GM11168 (cell line): ENCODE measurements at regions not wholly inside any gene's neighbourhood (a gene's known extent, or its start where the extent isn't known, plus 50 kb on each side); places are given as distances from the start of the nearest gene placed in this dataset.

Experiments used
- in situ Hi-C: fragments of 300-500 bp; cut with MboI; formaldehyde crosslinking; loops from one replicate; pipeline ENCODE4 v1.12.0; 2022; ENCODE audit warnings: low sequenced_read_pairs; ENCODE audit not compliant: unreplicated experiment

DNA sequence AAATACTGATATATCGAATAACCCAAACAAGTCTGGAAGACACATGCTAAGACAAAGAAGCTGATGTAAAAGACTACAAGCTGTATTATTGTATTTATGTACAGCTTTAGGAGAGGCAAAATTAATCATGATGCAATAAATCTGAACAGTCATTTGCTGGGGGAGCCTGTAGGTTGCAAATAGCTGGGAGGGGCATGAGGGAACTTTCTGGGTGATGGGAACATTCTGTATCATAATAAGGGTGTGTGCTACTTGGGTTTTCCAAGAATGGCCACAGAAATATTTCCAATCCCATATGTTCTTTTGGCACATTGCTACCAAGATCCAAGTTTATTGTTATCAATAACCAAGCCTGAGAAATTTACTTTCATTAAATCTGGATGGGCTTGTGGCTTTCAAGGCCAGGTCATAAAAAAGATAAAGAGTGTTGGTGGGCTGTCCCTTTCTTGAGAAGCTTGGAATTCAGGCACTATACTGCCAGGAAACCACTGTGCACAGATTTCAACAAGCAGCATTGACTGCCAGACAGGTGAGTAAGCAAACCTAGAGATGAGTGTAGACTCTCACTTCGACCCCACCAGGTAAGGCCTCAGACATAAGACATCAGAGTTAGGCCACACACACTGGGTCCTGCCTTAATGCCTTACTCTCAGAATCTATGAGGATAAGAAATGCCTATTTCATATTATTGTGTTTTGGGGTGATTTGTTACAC is 629.7 kb upstream of the FZD8 start:
- in situ Hi-C loops = no loop called here

- in situ Hi-C loops = no loop called here
These were observed 627.1 kb upstream of the FZD8 start for GRCh38 chr10:36269222-36269621.

DNA sequence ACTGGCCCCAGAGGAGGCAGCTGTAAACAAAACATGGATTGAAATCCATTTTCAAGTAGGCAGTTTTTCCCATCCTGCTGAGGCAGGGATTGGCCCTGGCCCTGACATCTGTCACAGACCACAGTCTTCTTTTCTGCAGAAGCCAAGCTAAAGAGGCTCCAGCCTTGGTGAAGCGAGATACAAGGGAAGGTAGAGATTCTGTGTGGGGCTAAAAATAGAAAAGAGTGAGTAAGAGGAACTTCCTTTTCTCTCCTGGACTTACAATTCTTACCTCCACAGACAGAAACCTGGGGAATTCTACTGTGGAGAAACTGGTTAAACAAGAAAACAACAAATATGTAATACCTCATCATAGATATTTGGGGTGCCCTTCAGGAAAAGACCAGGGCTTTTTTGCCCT is 624.8 kb upstream of the FZD8 start:
- in situ Hi-C loops = no loop called here

- in situ Hi-C loops = no loop called here
These were observed 623.6 kb upstream of the FZD8 start for GRCh38 chr10:36265741-36266140.

- in situ Hi-C loops = no loop called here
These were observed 621.8 kb upstream of the FZD8 start for GRCh38 chr10:36263871-36264270.

DNA sequence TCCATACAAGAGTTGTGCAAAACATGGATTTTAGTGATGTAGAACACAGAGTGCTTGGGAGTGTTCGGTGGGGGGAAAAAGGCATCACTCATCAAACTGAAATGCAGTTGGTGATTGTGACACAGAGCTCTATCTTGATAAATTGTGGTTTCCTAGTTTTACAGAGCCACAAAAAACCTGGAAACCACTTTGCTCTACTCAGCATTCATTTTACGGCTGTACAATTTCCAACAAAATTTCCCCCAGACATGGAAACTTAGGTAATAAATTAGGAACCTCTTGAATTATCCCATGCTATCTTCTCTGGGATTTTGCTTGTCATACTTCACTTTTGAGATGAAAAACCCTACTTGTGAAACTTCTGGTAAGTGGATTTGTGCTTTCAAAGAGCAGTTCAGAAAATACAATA is 614.9 kb upstream of the FZD8 start:
- in situ Hi-C loops = no loop called here

DNA sequence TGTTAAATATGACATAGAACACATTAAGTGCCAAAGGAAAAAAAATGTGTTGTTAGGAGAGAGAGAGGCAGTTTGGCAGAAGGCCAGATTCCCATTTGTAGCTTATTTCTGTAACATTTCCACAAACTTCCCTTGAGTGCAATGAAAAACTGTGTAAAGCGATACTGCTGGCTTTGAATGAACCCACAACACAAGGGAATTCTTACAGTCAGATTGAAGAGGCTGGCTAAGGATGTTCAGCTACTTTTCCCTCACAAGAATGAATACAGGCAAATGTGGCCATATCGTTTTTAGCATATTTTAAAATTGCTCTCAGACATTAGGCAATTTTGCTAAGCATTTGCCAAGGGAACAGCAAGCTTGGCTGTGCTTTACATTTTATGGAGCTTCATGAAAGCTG is 614.1 kb upstream of the FZD8 start:
- in situ Hi-C loops = no loop called here

DNA sequence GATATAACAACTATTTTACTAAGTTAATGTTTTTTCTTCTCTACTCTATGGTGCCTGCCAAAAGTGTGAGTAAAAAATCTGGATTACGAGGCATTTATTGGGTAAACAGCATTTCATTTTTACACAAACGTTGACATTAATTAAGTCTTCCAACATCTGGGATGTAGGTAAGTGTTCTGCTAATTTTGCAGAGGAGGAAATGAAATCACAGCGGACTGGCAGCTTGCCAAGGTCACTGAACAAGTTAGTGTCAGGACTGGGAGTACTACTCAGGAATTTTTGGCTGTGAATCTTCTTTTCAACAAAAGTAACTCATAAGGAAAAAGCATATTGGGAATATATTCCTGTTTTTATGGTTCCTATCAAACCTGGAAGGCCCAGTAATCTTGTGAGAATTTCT is 612.1 kb upstream of the FZD8 start:
- in situ Hi-C loops = no loop called here

GRCh38 chr10:36253731-36254130 is 611.6 kb upstream of the FZD8 start:
- in situ Hi-C loops = no loop called here

- in situ Hi-C loops = no loop called here
These were observed 609.0 kb upstream of the FZD8 start for GRCh38 chr10:36251068-36251467.

DNA sequence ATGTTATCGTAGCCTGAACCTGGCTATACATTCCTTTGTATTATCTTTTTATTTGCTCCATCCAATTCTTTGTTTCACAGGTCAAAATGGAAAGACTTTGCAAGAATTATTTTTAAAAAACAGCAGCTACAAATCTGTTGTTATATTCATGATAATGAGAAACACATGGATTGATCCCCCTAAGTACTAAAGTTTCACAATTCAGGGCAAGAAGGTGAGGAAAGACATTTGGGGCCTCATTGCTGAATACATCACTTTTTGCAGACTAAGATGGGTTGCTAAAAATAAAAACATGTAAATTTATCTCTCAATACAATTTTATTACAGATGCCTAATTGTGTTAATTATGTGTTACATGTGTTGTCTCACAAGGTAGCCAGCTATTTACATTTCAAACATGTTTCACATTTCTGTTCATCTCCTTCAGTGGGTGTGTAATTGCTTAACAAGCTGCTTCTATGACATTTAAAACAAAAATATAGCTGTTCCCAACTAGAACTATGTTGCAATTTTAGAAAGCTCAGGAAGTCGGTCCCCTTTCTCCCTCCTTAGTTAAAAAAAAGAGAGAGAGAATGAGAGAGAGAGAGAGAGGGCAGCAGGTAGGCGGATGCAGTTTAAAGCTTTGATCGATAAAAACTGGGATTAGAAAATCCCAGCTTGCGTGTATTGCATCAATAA is 606.3 kb upstream of the FZD8 start:
- in situ Hi-C loops = no loop called here

GRCh38 chr10:36247478-36247877 is 605.4 kb upstream of the FZD8 start:
- in situ Hi-C loops = no loop called here

GRCh38 chr10:36236931-36237330 is 594.8 kb upstream of the FZD8 start:
- in situ Hi-C loops = no loop called here

DNA sequence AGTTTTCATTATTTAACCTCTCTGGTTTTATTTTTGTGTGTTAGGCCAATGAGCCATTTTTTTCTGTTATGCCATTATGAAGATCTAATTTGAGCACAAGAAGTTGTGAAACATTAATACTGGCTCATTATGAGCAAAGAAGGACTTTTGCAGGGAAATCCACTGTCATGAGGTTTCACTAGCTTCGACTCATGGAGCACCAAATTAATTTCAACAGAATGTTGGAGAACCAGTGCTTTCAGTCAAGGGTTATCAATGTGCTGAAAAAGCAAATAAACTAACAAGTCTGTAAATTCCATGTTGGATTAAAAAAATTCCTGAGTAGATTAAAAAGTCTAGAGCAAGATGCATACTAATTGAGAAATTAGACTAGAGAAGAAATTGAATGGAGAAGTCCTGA is 594.2 kb upstream of the FZD8 start:
- in situ Hi-C loops = no loop called here

DNA sequence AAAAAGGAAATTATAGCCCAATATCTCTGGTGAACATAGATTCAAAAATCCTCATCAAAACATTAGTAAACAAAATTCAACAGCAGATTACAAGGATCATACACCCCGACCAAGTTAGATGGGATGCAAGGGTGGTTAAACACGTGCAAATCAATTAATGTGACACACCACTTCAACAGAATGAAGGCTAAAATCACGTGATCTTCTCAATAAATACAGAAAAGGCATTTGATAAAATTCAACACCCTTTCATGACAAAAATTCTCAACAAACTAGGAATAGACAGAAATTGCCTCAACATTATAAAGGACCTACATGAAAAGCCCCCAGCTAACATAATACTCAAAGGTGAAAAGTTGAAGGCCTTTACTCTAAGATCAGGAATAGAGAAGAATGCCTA is 590.8 kb upstream of the FZD8 start:
- in situ Hi-C loops = no loop called here

GRCh38 chr10:36224431-36224985 is 582.4 kb upstream of the FZD8 start:
- in situ Hi-C loops = no loop called here

GRCh38 chr10:36221101-36221500 is 579.0 kb upstream of the FZD8 start:
- in situ Hi-C loops = no loop called here

DNA sequence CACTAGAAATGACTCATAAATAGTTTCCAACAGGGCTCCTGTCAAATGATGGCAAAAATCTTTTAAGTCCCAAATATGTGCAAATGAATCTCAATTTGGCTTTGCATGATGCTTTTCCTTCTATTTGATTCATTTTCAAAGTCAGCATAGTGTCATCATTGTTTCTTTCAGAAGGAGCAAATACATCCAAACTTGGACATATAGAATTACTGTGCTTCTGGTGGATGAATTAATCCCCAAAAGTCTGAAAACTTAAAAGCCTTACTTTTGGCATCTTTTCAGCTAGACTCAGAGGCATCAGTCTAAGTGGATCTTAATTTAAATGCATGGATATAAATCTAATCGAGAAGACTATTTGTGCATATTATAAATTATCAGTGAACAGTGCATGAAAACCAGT is 578.1 kb upstream of the FZD8 start:
- in situ Hi-C loops = no loop called here

DNA sequence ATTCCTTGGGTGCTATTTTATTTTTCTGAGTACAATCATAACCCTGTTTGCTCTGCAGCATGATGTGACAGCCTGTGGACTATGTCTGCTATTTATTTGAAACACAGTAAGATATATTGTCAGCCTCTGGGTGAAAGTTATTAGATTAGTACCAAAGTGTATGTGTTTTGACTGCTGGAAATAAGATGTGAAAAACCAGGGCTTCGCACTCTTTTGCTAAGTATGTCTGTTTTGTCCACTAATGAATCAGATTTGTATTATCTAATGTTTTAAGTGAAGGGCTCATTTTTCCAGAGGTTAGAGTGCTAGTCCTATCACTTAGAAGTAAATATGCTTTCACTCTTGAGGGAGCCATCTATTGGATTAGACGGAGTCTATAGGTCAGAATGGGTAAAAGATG is 569.8 kb upstream of the FZD8 start:
- in situ Hi-C loops = no loop called here

GRCh38 chr10:36209480-36209879 is 567.4 kb upstream of the FZD8 start:
- in situ Hi-C loops = no loop called here

DNA sequence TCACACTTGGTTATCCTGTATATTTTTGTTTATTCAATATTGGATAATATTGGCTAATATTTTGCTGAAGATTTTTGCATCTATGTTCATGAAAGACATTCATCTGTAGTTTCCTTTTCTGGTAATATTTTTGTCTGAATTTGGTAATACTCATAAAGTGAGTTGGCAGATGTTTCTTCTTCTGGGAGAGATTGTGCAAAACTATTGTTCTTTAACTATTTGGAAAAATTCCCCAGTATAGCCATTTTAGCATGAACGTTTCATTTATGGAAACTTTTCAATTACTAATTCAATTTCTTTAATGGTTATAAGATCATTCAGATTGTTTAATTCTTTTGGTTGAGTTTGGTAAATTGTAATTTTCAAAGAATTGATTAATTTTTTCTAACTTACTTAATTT is 560.8 kb upstream of the FZD8 start:
- in situ Hi-C loops = no loop called here

- in situ Hi-C loops = no loop called here
These were observed 558.5 kb upstream of the FZD8 start for GRCh38 chr10:36200577-36200976.
